ENCODE measurements at regions not wholly inside any gene's neighbourhood (a gene's known extent, or its start where the extent isn't known, plus 50 kb on each side); places are given as distances from the start of the nearest gene placed in this dataset.
A peak's percentile ranks its signal among the peaks of the same experiment; 100 is the strongest.
"Not testable (repeated sequence)": the region's sequence is repeated elsewhere in the genome, so short reads cannot be mapped to it uniquely, and the experiment has no call there.

GRCh38 chr14:28820677-28821076 lies 54.1 kb downstream of the FOXG1 start:
- CTCF ChIA-PET: interaction anchor here (1.6 kb wide), 1 partner anchor 10 kb away, joined by 3 read pairs; no protein-coding TSS in a partner anchor
- POLR2A ChIA-PET: no interaction called here
- DNase-seq (ENCODE audit: extremely low spot score): no peak
- no peak for TF ChIP-seq CTCF (IDR thresholded peaks at IDR 0.05; ENCODE audit: control extremely low read depth, extremely low read depth, low read depth, missing control alignments)

- ChIA-PET POLR2A (no interaction called here), CTCF (interaction anchor here (1.6 kb wide), 1 partner anchor 11 kb away, joined by 3 read pairs; no protein-coding TSS in a partner anchor)
- TF ChIP-seq CTCF (IDR thresholded peaks at IDR 0.05; ENCODE audit: control extremely low read depth, extremely low read depth, low read depth, missing control alignments): no peak
- DNase-seq (ENCODE audit: extremely low spot score): no peak
These were observed 55.4 kb downstream of the FOXG1 start for GRCh38 chr14:28821993-28822392.

GRCh38 chr14:28823245-28823644 lies 56.7 kb downstream of the FOXG1 start:
- POLR2A ChIA-PET: no interaction called here
- DNase-seq (ENCODE audit: extremely low spot score): no peak
- no peak for TF ChIP-seq CTCF (IDR thresholded peaks at IDR 0.05; ENCODE audit: control extremely low read depth, extremely low read depth, low read depth, missing control alignments)
- CTCF ChIA-PET: no interaction called here

- no peak for DNase-seq (ENCODE audit: extremely low spot score)
- ChIA-PET CTCF (interaction anchor here (1.4 to 1.7 kb wide), 3 partner anchors 18 to 32 kb away, joined by 3 to 5 read pairs (median 3); no protein-coding TSS in a partner anchor), POLR2A (no interaction called here)
- no peak for TF ChIP-seq CTCF (IDR thresholded peaks at IDR 0.05; ENCODE audit: control extremely low read depth, extremely low read depth, low read depth, missing control alignments)
These were observed 63.5 kb downstream of the FOXG1 start for GRCh38 chr14:28830115-28830534.

GRCh38 chr14:28831126-28831525 lies 64.5 kb downstream of the FOXG1 start:
- peak; percentile 43 for DNase-seq (ENCODE audit: extremely low spot score)
- no peak for TF ChIP-seq CTCF (IDR thresholded peaks at IDR 0.05; ENCODE audit: control extremely low read depth, extremely low read depth, low read depth, missing control alignments)
- POLR2A ChIA-PET: no interaction called here
- CTCF ChIA-PET: interaction anchor here (1.4 to 1.7 kb wide), 3 partner anchors 19 to 33 kb away, joined by 3 to 5 read pairs (median 3); no protein-coding TSS in a partner anchor

GRCh38 chr14:28842569-28842968 lies 76.0 kb downstream of the FOXG1 start:
- CTCF ChIA-PET; POLR2A ChIA-PET; DNase-seq (ENCODE audit: extremely low spot score): not testable (repeated sequence)

GRCh38 chr14:28867571-28867970 lies 101.0 kb downstream of the FOXG1 start:
- ChIA-PET POLR2A (no interaction called here), CTCF (interaction anchor here (1.4 to 1.5 kb wide), 2 partner anchors 9 kb away, joined by 3 to 4 read pairs; no protein-coding TSS in a partner anchor)
- no peak for DNase-seq (ENCODE audit: extremely low spot score)
- TF ChIP-seq CTCF (IDR thresholded peaks at IDR 0.05; ENCODE audit: control extremely low read depth, extremely low read depth, low read depth, missing control alignments): no peak

Measured in GM10248 (cell line).